MG63 (cell line): ENCODE measurements at regions not wholly inside any gene's neighbourhood (a gene's known extent, or its start where the extent isn't known, plus 50 kb on each side); places are given as distances from the start of the nearest gene placed in this dataset.
A peak's percentile ranks its signal among the peaks of the same experiment; 100 is the strongest.

Source experiments
- DNase-seq: peaks from one replicate; pipeline ENCODE4 v3.0.0-alpha.2; 2020
- H3K27me3 ChIP-seq: fragments of 250-450 bp; sonication (Bioruptor Pico); 2 replicates; pipeline ENCODE4 v1.5.1; 2020; ENCODE audit warnings: mild to moderate bottlenecking, moderate library complexity
- H3K36me3 ChIP-seq: fragments of 250-450 bp; sonication (Bioruptor Pico); 2 replicates; pipeline ENCODE4 v1.5.1; 2020; ENCODE audit warnings: mild to moderate bottlenecking, moderate library complexity
- H3K4me3 ChIP-seq: fragments of 250-450 bp; sonication (Bioruptor Pico); 2 replicates; pipeline ENCODE4 v1.5.1; 2020; ENCODE audit warnings: mild to moderate bottlenecking, moderate library complexity
- H3K9me3 ChIP-seq: fragments of 250-450 bp; sonication (Bioruptor Pico); 2 replicates; pipeline ENCODE4 v1.5.1; 2020; ENCODE audit warnings: mild to moderate bottlenecking, moderate library complexity

DNA sequence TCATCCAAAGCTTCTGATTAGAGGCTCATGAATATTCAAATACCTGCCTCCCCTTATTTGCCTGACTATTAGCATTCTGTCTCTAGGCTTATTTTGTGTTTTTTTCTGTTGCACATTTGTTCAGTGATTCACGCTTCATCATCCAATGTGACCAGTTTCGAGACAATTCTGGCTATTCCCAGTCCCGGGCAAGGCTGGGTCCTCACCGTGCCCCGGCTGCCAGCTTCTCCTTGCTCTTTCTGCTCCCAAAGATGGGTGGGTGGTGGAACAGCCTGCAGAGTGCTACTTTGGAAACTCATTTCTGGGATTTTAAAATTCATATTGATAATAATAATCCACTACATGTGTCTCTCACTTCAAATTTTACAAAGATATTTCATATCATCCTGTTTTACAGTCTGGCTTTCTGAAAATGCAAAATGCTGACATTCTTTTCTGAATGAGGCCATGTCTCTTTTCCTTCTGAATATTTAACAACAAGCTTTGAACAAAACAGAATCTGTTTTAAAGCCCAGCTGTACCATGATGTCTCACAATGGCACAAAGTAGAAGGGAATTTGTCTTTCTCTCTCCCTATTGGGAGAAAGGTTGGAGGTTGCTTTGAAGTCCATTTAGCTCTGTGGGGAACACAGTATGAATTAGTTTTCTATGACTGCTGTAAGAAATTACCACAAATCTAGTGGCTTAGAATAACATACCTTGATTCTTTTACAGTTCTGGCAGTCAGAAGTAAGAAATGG lies 116.9 kb upstream of the CDH13 start:
- no peaks in the 10 kb centered on the region for H3K36me3 ChIP-seq
- H3K4me3 ChIP-seq = no peak overlapping the region
- no peaks in the 10 kb centered on the region for H3K27me3 ChIP-seq
- DNase-seq = no peak
- no peaks in the 10 kb centered on the region for H3K9me3 ChIP-seq

DNA sequence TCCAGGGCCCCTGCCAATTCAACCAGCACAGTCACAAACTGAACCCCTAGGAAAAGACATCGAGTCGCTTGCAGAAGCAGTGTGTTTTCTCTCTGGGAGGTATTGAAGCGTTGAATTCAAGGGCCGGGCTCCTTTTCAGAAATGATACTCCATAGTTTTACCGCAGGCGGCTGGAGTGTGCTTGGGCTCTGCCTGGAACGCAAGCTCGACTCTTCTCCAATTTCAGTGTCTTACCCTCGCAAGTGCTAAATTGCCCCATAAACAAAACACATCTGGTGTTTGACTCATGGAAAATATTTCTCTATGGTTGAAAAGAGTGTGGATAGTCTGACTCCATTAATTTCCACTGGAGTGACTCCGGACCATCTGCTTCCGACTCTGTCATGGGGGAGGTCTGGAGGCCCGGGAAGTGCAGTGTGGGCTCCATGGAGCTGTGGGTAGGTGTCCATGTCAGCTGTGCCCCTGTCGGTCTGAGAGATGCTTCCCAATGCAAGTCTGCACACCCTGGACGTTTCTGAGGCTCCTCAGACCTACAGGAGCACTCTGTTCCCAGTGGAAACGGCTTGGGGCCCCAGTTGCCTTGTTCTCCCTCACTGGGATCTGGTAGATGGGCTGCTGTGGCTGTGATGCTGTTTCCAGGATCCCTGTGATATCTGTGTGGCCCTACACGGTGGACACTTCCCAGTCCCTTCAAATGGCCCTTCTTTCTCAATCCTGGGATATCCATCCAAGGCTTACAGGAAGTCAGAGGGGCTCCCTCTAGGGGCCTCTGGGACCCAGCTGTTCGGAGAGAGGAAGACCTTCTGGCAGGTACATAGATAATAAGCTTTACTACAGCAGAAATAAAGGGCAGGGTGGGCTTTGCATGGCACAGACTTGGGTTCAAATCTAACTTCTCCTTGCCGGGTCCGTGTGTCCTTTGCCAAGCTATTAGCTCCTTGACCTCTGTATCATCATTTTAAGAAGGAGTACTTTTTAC lies 119.8 kb upstream of the CDH13 start:
- Histone ChIP-seq H3K27me3 (no peaks in the 10 kb centered on the region), H3K9me3 (no peaks in the 10 kb centered on the region), H3K36me3 (no peaks in the 10 kb centered on the region), H3K4me3 (no peak overlapping the region)
- no peak for DNase-seq

DNA sequence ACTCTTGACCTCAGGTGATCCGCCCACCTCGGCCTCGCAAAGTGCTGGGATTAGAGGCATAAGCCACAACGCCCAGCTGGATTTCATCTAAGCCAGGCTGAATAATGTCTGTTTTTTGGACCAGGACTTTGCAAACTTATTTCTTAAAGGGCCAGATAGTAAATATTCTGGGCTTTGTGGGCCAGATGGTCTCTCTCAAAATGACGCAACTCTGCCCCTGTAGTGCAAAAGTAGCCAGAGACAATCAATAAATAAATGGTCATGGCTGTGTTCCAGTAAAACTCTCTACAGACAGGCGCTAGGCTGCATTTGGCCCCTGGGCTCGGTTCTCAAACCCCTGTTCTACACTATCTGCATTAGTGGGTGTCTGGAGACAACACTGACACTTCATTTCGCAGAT lies 121.9 kb upstream of the CDH13 start:
- no peak for DNase-seq
- Histone ChIP-seq H3K4me3 (no peak overlapping the region), H3K36me3 (no peaks in the 10 kb centered on the region), H3K27me3 (no peaks in the 10 kb centered on the region), H3K9me3 (no peaks in the 10 kb centered on the region)

DNA sequence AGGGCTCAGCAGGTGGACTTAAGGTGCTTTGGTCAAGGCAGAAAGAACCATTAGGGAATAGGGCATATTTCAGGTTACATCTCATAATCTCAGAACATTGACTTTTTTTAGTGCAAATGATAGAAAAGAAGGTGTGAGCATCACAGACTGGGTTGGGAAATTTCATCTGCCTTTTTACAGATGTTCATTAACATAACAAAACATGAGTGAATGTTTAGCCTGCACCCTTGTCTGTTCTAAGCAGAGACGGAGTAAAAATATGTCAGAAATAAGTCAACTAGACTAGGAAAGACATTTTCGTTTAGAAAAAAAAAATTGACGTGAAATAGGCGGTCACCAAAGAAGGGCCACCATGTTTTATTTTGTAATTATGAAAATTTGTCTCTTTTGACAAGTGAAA lies 127.5 kb upstream of the CDH13 start:
- H3K4me3 ChIP-seq = no peak overlapping the region
- H3K27me3 ChIP-seq = no peaks in the 10 kb centered on the region
- no peaks in the 10 kb centered on the region for H3K9me3 ChIP-seq
- no peaks in the 10 kb centered on the region for H3K36me3 ChIP-seq
- DNase-seq = no peak

DNA sequence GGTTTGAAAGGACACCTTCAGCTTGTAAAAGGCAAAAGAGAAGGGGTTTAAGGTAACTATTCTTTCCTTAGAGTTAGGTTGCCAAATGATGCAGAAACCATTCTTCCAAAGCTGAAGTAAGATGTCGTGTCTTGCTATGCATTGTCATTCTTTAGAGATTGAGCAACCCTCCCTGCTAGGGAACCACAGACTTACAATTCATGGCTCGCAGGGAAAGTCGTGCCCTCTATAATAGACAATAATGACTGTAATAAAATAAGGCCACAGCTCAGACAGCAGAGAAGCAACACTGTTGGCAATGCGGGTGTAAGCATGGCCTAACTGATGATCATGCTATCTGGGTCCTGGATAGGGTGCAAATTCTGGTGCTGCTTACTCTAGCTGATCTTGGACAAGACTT lies 129.6 kb upstream of the CDH13 start:
- H3K27me3 ChIP-seq = no peaks in the 10 kb centered on the region
- no peak overlapping the region for H3K4me3 ChIP-seq
- no peaks in the 10 kb centered on the region for H3K9me3 ChIP-seq
- no peaks in the 10 kb centered on the region for H3K36me3 ChIP-seq
- DNase-seq = no peak

DNA sequence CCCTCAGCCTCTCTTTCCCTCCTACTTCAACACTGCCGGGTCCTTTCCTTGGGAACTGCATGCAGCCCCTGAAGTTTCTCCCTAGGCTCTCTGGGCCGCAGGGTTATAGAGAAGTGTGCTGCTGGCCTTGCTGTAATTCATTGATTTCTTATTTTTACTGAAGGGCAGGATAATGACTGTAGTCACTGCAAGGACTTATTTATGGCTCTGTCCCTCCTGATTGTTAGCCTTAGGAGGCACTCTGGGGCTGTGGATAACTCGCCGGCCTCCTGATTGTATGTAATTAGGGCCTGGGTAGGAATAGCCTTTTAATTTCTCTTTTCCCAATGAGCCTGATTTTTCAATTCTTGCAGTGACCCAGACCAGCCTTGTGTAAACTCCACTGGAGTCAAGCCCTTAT lies 138.3 kb upstream of the CDH13 start:
- DNase-seq = no peak
- Histone ChIP-seq H3K9me3 (no peaks in the 10 kb centered on the region), H3K36me3 (no peaks in the 10 kb centered on the region), H3K4me3 (no peak overlapping the region), H3K27me3 (no peaks in the 10 kb centered on the region)

DNA sequence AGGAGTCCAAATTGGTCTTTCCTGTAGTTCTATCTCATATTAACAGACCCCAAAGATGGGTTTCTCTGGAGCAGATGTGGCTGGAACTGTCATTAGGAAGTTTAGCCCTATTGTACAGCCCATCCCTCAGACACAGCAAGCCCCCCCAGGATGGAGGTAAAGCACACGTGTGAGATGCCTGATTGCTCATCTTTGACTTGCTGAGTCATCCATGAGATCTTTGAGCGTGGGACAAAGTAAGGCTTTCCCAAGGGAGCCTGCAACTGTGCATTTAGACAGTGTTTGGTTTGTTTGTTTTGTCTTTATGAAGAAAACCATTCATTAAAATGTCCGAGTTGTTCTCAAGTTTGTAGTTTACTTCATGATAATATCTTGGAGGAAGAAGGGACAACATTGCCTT lies 145.3 kb upstream of the CDH13 start:
- H3K27me3 ChIP-seq = no peaks in the 10 kb centered on the region
- no peak for DNase-seq

DNA sequence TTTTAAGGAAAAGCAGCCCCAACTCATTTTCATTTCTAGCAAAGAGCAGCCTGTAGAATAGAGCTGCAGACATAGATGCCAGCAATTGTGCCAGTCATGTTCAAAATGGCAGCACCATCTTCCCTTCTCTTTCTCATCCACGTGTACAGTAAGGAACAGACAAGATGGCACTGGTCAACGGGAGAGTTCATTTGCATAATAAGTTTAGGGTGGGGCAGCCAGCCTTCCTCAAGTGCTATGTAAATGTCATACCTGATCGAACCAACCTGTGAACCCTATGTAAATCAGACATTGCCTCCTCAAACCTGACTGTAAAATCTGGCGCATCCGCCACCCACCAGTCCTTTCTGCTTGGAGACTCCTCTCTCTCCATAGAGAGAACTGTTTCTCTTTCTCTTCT lies 150.0 kb upstream of the CDH13 start:
- Histone ChIP-seq H3K36me3 (no peaks in the 10 kb centered on the region), H3K4me3 (no peak overlapping the region), H3K9me3 (no peaks in the 10 kb centered on the region), H3K27me3 (no peaks in the 10 kb centered on the region)
- no peak for DNase-seq

More for the DNA sequence above, 145.3 kb upstream of the CDH13 start:
- no peaks in the 10 kb centered on the region for H3K9me3 ChIP-seq
- H3K4me3 ChIP-seq = no peak overlapping the region
- no peaks in the 10 kb centered on the region for H3K36me3 ChIP-seq

DNA sequence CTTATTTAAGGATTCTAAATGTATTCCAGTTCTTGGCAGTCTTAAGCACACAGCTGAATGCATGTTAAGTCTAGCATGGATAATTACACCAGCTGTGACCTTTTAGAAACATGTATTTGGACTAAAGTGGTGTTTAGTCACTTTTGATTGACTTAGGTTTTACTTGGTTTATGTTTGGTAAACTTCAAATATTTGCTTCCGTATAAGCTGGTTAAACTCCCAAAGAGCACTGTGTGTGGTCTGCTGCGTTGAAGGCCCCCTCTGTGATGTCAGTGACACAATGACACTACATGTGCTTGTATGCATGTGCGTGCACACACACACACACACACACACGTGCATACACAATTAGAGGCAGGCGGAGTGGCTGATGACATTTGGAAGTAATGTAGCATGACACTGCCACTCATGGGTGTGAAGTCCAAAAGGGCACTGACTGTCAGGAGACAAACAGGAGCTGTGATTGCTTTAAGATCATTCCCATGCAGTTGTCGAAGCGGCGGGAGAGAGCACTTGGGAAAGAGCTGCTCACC lies 156.1 kb upstream of the CDH13 start:
- DNase-seq = no peak
- Histone ChIP-seq H3K36me3 (no peaks in the 10 kb centered on the region), H3K27me3 (no peaks in the 10 kb centered on the region), H3K4me3 (no peak overlapping the region), H3K9me3 (no peaks in the 10 kb centered on the region)

DNA sequence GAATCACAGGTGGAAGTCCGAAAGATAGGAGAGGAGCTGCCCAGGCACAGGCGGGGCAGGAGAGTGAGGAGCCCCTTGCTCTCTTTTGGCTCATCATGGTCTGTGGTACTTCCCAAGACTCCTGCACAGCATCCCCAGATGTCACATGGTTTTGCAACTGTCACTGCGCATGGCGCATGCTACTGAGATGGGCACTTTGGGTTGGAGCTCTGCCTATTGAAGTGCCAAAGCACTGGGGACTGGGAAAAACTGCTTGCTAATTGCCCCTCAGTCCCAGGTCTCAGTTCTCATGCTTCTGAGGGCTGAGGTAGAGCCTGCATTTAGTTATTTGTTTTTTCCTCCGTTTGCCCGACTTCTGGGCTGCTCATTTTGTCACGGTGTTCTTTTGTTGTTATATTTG lies 156.8 kb upstream of the CDH13 start:
- no peaks in the 10 kb centered on the region for H3K9me3 ChIP-seq
- H3K36me3 ChIP-seq = no peaks in the 10 kb centered on the region
- H3K4me3 ChIP-seq = no peak overlapping the region
- DNase-seq = no peak
- no peaks in the 10 kb centered on the region for H3K27me3 ChIP-seq

DNA sequence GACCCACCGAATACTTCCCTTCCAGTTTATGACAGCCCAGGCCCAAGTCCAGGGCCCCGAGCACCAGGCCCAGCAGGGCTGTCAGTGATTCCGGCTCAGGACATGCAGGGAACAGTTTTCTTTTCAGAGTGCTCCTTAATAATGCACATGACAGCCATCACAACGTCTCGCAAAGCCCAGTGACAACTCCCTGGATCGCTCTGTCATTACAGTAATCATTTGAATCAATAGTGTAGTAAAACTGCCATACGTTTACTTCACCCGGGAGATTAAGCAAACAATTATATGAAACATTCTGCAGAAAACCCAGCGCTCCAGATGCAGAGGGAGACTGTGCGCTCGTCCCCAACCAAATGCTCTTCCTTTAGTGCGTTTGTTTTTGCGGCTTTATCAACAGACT lies 162.6 kb upstream of the CDH13 start:
- Histone ChIP-seq H3K36me3 (no peaks in the 10 kb centered on the region), H3K4me3 (no peak overlapping the region), H3K9me3 (no peaks in the 10 kb centered on the region), H3K27me3 (no peaks in the 10 kb centered on the region)
- no peak for DNase-seq

DNA sequence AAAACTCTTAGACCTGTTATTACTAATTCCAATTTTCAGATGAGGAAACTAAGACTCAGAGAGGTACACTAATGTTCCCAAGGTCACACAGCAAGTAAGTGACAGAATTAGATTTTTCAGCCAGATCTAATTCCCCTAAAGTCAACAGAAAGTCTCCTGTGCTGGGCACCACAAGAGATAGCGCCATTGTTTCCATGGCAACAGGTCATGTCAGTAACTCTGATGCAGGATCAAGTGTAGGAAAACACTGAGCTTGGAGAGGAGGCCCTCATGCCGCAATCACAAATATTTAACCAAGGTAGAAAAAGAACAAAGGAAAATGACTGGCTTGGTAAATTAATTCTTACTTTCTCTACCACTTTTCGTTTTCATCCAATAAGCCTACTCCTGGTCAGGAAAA lies 166.0 kb upstream of the CDH13 start:
- no peaks in the 10 kb centered on the region for H3K36me3 ChIP-seq
- H3K4me3 ChIP-seq = no peak overlapping the region
- no peaks in the 10 kb centered on the region for H3K27me3 ChIP-seq
- no peak for DNase-seq
- H3K9me3 ChIP-seq = no peaks in the 10 kb centered on the region

DNA sequence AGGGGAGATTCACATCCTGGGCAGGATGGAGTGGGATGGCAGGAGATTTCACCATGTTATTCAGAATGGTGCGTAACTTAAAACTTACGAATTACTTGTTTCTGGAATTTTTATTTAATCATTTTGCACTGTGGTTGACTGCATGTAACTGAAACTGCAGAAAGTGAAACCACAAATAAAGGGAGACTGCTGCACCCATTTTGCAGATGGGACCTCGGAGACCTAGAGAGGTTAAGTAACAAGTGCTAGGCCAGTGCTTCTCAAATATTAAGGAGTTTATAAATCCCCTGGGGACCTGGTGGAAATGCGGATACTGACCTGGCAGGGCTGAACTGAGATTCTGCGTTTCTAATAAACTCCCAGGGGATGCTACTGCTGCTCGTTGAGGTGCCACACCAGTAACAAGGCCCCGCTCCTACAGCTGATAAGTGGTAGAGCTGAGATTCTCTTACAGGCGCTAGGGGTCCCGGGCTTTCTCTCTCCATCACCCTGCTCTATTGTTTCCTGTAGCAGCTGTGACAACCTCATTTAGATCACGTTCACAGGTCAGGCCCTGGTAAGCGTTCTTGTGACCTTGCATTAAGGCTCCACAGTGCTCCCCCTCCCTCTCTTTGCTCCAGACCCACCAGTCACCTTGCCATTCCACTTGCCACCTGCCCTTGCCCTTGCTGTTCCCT lies 167.1 kb upstream of the CDH13 start:
- no peak overlapping the region for H3K4me3 ChIP-seq
- no peak for DNase-seq
- H3K36me3 ChIP-seq = no peaks in the 10 kb centered on the region
- no peaks in the 10 kb centered on the region for H3K9me3 ChIP-seq
- H3K27me3 ChIP-seq = no peaks in the 10 kb centered on the region

DNA sequence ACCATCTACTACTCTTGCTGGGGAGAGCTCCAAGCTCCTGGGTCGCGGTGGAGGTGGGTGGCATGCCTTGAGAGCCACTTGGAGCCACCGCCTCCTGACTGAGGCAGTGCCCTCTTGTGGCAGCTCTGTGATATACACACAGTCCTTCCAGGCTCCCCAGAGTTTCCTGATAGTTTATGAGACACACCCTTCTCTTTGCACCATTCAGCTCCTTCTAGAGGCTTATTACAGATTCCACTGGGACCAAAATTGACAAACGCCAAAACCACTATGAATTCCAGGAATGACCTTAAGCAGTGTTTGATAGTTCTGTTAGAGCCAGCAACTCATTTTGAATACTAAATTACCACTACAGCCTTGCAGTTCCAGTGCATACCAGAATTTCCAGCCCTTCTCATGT lies 170.1 kb upstream of the CDH13 start:
- no peaks in the 10 kb centered on the region for H3K27me3 ChIP-seq
- H3K36me3 ChIP-seq = no peaks in the 10 kb centered on the region
- no peaks in the 10 kb centered on the region for H3K9me3 ChIP-seq
- peak; percentile 19 for DNase-seq
- H3K4me3 ChIP-seq = no peak overlapping the region

DNA sequence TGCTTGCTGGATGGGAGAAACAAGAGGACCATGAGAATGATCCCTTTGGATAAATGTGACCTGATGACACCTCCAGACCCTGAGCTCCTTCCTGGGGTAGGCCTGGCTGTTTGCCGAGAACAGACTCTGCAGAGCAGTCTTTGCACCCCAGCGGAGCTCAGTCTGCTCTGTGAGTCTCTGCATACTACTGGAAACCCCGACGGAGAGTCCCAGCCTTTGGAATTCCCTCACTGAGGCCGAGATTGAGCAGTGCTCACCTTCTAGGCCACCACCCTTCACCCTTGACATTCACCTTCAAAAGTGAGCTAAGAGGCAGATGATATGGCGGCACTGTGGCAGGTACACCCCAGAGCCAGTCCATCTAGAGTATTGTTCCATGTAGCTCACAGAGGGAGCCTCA lies 172.2 kb upstream of the CDH13 start:
- no peaks in the 10 kb centered on the region for H3K27me3 ChIP-seq

DNA sequence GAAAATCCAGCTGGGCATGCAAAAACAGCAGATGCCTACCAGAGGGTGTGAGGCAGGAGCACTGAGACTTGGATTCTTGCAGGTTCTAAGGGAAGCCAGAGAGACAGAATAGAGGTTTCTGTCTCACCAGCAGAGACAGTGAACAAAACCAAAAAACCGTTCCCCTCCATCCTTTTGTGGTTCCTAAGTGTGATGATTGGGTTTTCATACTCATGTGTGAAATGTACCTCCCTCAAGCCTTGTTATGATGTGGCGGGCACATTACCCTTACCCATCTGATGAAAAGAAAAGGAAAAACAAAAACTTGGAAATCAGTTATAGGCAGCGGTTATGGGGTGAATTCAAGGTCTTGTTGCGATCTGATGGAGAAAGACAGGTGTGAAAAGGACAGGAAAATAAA lies 172.6 kb upstream of the CDH13 start:
- H3K4me3 ChIP-seq = no peak overlapping the region
- H3K27me3 ChIP-seq = no peaks in the 10 kb centered on the region
- H3K9me3 ChIP-seq = no peaks in the 10 kb centered on the region
- DNase-seq = no peak
- no peaks in the 10 kb centered on the region for H3K36me3 ChIP-seq

More for the DNA sequence above, 172.2 kb upstream of the CDH13 start:
- Histone ChIP-seq H3K36me3 (no peaks in the 10 kb centered on the region), H3K9me3 (no peaks in the 10 kb centered on the region), H3K4me3 (no peak overlapping the region)
- DNase-seq = no peak
